ENCODE measurements at regions not wholly inside any gene's neighbourhood (a gene's known extent, or its start where the extent isn't known, plus 50 kb on each side); places are given as distances from the start of the nearest gene placed in this dataset.
"Not testable (repeated sequence)": the region's sequence is repeated elsewhere in the genome, so short reads cannot be mapped to it uniquely, and the experiment has no call there.

DNA sequence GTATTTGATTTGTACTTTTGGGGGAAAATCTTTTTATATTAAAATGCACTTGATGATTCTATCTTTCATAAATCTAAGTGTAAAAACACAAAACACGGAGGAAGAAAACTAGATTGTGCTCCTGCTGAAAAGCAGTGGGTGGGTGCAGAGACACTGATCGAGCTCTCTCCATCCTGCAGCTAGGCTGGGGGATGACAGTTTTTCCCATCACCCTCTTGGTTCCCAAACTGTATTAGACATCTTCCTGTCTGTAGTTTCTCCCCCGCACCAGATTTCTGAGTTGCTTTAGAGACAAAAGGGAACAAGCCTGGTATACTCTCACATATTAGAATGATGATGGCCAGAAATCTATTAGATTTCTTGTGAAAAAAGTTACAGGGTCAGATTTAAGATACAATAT is 99.6 kb downstream of the FAM114A2 start:
- H3K4me3 ChIP-seq (ENCODE audit: low read depth, low read length), result no peak overlapping the region
- DNase-seq (ENCODE audit: low read depth), result no peak
- TF ChIP-seq, protein P1, sequence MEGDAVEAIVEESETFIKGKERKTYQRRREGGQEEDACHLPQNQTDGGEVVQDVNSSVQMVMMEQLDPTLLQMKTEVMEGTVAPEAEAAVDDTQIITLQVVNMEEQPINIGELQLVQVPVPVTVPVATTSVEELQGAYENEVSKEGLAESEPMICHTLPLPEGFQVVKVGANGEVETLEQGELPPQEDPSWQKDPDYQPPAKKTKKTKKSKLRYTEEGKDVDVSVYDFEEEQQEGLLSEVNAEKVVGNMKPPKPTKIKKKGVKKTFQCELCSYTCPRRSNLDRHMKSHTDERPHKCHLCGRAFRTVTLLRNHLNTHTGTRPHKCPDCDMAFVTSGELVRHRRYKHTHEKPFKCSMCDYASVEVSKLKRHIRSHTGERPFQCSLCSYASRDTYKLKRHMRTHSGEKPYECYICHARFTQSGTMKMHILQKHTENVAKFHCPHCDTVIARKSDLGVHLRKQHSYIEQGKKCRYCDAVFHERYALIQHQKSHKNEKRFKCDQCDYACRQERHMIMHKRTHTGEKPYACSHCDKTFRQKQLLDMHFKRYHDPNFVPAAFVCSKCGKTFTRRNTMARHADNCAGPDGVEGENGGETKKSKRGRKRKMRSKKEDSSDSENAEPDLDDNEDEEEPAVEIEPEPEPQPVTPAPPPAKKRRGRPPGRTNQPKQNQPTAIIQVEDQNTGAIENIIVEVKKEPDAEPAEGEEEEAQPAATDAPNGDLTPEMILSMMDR (IDR thresholded peaks at IDR 0.05; ENCODE audit: insufficient read depth, low read depth, low read length, missing control alignments), result no peak

DNA sequence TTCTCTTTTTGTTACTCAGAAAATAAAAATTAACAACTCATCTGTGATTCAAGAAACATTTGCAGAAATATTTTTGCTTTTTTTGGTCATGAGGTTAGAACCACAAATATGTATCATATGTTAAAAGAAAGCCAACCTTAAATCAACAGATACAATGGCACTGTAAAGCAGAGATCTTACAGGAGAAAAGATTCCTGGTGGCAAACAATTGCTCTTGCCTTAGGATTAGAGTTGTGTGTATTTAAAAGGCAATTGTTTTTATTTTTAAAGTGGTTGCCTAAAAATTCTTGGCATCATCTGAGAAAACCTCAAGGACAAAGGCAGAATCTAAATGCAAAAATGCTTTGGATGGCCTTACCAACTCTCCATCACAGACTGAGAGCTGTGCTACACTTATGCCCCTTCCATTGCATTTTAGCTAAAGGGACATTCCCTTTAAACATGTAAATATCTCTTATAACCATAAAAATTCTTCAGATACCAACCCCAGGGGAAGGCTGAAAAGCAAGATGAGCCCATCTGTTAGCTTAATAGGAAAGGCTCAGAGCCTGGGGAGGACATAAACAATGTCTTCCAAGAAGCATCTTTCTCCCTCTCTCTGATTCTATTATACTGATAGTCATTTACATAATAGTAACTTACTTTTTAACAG is 100.4 kb downstream of the FAM114A2 start:
- H3K4me3 ChIP-seq (ENCODE audit: low read depth, low read length), result no peak overlapping the region
- TF ChIP-seq, protein P1 (IDR thresholded peaks at IDR 0.05; ENCODE audit: insufficient read depth, low read depth, low read length, missing control alignments), result no peak

DNA sequence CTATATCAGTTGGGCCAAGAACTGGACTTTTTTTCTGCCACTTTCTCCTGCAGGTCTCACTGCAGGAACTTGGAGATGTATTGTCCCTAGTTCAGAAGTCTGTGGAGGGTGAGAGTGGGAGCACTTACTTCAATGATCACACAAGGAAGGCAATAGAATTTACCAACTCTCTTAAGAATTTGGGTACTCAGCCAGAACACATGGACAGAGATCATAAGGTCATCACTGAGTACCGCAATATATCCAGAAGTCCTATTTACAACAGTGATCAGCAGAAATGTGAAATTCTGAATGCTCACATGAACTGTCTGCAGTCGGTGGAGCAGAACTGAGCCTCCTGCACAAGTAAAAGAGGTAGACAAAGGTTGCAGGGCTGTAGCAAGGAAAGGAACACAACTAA is 101.0 kb downstream of the FAM114A2 start:
- TF ChIP-seq, protein P1 (IDR thresholded peaks at IDR 0.05; ENCODE audit: insufficient read depth, low read depth, low read length, missing control alignments), result no peak
- H3K4me3 ChIP-seq (ENCODE audit: low read depth, low read length), result no peak overlapping the region
- no peak for DNase-seq (ENCODE audit: low read depth)

More for the DNA sequence above, 100.4 kb downstream of the FAM114A2 start:
- no peak for DNase-seq (ENCODE audit: low read depth)

DNA sequence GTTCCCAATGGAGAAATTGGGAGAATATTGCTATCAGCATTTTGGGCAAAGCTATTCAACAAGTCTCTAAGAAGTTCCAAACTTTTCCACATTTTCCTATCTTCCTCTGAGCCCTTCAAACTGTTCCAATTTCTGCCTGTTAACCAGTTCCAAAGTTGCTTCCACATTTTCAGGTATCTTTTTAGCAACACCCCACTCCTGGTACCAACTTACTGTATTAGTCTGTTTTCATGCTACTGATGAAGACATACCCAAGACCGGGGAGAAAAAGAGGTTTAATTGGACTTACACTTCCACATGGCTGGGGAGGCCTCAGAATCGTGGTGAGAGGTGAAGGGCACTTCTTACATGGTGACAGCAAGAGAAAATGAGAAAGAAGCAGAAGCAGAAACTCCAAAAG is 103.6 kb downstream of the FAM114A2 start:
- not testable (repeated sequence) for DNase-seq (ENCODE audit: low read depth); H3K4me3 ChIP-seq (ENCODE audit: low read depth, low read length)

DNA sequence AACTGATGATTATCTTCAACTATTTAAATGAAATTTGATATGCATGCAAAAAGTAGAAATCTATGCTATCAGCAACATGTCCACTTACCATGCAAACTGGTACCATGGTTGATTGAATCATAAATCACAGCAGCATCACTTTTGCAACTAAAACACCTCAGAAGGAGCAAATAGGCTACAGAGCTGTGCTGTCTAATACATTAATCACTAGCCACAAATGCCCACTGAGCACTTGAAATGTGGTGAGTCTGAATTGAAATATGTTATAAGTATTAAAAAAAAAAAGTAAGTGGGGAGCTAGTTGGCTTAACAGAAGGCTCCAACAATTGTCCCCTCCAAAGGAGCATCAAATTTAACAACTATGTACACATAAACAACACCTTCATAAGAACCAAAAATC is 112.5 kb downstream of the FAM114A2 start:
- H3K4me3 ChIP-seq (ENCODE audit: low read depth, low read length), result no peak overlapping the region
- DNase-seq (ENCODE audit: low read depth), result no peak
- TF ChIP-seq, protein P1 (IDR thresholded peaks at IDR 0.05; ENCODE audit: insufficient read depth, low read depth, low read length, missing control alignments), result no peak

DNA sequence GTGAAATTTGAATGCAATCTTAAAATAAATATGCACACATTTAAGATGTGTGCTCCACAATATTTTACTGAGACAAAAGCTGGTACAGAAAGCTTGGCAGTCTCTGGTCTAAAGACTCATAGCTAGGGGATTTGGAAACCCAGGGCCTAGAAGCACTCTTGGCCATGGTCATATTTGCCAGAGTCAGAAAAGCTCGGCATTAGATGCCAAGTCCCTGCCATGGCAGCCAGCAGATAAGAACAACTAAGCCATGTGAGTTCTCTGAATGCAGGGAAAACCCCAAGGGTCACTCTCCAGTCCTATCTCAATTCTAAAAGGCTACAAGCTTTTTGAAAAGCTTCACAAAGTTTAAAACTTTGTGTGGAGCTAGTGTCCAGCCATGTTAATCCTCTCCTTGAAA is 119.5 kb downstream of the FAM114A2 start:
- TF ChIP-seq, protein P1 (IDR thresholded peaks at IDR 0.05; ENCODE audit: insufficient read depth, low read depth, low read length, missing control alignments), result no peak
- H3K4me3 ChIP-seq (ENCODE audit: low read depth, low read length), result no peak overlapping the region
- DNase-seq (ENCODE audit: low read depth), result no peak

DNA sequence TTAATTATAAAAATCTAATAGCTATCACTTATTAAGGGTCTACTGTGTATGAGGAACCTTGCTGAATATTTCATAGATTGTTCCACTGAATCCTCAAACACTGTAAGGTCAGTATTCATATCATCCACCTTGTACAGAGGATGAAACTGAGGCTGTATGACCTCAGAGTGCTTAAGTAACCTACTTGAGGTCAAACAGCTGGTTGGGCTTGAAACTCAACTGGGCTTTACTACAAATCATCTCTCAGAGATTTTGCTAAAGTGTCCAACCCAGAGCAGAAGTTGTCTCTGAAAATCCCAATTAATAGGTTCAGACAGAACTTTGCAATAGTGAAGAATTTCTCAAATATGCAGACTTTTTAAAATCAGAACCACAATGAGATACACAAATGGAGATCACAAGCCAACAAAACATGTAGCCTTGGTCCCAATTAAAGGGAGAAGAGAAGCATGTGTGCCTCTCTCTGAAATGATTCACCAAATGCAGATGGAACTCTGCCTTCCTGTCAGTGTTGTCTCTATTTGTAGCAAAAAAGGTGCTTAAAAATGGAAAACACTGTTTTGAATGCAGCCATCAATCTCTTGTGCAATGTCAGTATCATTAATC is 131.4 kb downstream of the FAM114A2 start:
- no peak overlapping the region for H3K4me3 ChIP-seq (ENCODE audit: low read depth, low read length)
- TF ChIP-seq, protein P1 (IDR thresholded peaks at IDR 0.05; ENCODE audit: insufficient read depth, low read depth, low read length, missing control alignments), result no peak
- DNase-seq (ENCODE audit: low read depth), result no peak
